ENCODE measurements at regions not wholly inside any gene's neighbourhood (a gene's known extent, or its start where the extent isn't known, plus 50 kb on each side); places are given as distances from the start of the nearest gene placed in this dataset.

DNA sequence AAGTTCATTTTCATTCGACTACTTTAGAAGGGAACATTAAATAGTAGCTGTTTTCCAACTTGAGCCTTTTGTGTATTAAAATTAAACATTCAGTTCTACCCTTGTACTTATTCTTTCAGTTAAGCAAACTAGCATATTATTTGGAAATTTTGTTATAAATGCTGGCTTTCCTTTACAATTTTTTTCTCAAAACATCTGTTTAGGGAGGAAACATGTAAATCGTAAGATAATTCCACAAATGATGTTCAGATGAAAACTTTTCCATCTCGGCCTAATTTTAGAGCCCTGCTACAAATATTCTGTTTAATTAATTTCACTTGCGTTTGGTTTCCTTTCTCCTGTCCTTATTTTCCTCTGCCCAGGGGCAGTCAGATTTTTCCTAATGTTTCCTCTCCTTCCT, 476.2 kb upstream of the RGMA start (continued):
- TF ChIP-seq, protein P1, sequence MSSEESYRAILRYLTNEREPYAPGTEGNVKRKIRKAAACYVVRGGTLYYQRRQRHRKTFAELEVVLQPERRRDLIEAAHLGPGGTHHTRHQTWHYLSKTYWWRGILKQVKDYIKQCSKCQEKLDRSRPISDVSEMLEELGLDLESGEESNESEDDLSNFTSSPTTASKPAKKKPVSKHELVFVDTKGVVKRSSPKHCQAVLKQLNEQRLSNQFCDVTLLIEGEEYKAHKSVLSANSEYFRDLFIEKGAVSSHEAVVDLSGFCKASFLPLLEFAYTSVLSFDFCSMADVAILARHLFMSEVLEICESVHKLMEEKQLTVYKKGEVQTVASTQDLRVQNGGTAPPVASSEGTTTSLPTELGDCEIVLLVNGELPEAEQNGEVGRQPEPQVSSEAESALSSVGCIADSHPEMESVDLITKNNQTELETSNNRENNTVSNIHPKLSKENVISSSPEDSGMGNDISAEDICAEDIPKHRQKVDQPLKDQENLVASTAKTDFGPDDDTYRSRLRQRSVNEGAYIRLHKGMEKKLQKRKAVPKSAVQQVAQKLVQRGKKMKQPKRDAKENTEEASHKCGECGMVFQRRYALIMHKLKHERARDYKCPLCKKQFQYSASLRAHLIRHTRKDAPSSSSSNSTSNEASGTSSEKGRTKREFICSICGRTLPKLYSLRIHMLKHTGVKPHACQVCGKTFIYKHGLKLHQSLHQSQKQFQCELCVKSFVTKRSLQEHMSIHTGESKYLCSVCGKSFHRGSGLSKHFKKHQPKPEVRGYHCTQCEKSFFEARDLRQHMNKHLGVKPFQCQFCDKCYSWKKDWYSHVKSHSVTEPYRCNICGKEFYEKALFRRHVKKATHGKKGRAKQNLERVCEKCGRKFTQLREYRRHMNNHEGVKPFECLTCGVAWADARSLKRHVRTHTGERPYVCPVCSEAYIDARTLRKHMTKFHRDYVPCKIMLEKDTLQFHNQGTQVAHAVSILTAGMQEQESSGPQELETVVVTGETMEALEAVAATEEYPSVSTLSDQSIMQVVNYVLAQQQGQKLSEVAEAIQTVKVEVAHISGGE (CRISPR knock-in tag; IDR thresholded peaks at IDR 0.05), result no peak
- TF ChIP-seq, protein P2, sequence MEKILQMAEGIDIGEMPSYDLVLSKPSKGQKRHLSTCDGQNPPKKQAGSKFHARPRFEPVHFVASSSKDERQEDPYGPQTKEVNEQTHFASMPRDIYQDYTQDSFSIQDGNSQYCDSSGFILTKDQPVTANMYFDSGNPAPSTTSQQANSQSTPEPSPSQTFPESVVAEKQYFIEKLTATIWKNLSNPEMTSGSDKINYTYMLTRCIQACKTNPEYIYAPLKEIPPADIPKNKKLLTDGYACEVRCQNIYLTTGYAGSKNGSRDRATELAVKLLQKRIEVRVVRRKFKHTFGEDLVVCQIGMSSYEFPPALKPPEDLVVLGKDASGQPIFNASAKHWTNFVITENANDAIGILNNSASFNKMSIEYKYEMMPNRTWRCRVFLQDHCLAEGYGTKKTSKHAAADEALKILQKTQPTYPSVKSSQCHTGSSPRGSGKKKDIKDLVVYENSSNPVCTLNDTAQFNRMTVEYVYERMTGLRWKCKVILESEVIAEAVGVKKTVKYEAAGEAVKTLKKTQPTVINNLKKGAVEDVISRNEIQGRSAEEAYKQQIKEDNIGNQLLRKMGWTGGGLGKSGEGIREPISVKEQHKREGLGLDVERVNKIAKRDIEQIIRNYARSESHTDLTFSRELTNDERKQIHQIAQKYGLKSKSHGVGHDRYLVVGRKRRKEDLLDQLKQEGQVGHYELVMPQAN (conservative IDR thresholded peaks at IDR 0.05), result no peak
- TF ChIP-seq BACH1 (IDR thresholded peaks at IDR 0.05; ENCODE audit: borderline replicate concordance) (no peak), MXI1 (IDR thresholded peaks at IDR 0.05; ENCODE audit: low read depth, low read length) (no peak)

DNA sequence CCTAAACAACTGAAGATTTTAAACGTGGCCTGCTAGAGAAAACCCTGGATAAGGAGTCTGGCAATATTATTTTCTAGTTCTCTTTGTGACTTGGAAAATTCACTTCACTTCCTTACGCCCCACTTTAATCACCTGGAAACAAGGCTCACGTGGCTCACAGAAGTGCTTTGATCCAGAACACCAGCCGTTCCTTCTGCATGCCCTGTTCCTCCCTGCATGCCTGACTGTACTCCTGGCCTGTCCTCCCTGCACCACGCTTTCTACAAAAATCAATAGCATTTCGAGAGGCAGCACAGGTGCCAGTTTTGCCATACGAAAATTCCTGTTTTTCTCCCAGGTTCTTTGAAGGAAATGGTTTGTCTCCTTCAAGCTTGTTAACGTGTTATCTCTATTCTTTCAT, 474.2 kb upstream of the RGMA start:
- ATAC-seq (no peak), DNase-seq (ENCODE audit: low read depth, low spot score) (no peak), FAIRE-seq (no peak)
- ChIA-PET CTCF (no interaction called here), POLR2A (no interaction called here), SMC1A (ENCODE audit: uncharacterized antibody, unreplicated experiment) (no interaction called here), RAD21 (ENCODE audit: unreplicated experiment) (no interaction called here)
- H3K27ac ChIP-seq (ENCODE audit: control insufficient read depth, insufficient read depth), result no peak overlapping the region
- no peak overlapping the region for H2AFZ ChIP-seq (ENCODE audit: control insufficient read depth, low read depth, low read length)
- TF ChIP-seq MXI1 (IDR thresholded peaks at IDR 0.05; ENCODE audit: low read depth, low read length) (no peak), NBN (IDR thresholded peaks at IDR 0.05) (no peak), KAT2A (conservative IDR thresholded peaks at IDR 0.05; ENCODE audit: control insufficient read depth, low read depth, low read length) (no peak), SUPT20H (IDR thresholded peaks at IDR 0.05; ENCODE audit: borderline replicate concordance, control insufficient read depth, low read depth, low read length) (no peak), POLR2A (IDR thresholded peaks at IDR 0.05; ENCODE audit: low read depth, low read length) (no peak), MYB (IDR thresholded peaks at IDR 0.05; ENCODE audit: borderline replicate concordance, low read depth, low read length) (no peak), NFXL1 (IDR thresholded peaks at IDR 0.05; ENCODE audit: borderline replicate concordance) (no peak), SIN3A (IDR thresholded peaks at IDR 0.05; ENCODE audit: low read depth, low read length) (no peak), POU2F2 (IDR thresholded peaks at IDR 0.05; ENCODE audit: borderline replicate concordance, low read depth, low read length) (no peak), BRCA1 (IDR thresholded peaks at IDR 0.05; ENCODE audit: low read depth, low read length) (no peak)
- TF ChIP-seq, protein P3, sequence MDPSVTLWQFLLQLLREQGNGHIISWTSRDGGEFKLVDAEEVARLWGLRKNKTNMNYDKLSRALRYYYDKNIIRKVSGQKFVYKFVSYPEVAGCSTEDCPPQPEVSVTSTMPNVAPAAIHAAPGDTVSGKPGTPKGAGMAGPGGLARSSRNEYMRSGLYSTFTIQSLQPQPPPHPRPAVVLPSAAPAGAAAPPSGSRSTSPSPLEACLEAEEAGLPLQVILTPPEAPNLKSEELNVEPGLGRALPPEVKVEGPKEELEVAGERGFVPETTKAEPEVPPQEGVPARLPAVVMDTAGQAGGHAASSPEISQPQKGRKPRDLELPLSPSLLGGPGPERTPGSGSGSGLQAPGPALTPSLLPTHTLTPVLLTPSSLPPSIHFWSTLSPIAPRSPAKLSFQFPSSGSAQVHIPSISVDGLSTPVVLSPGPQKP (IDR thresholded peaks at IDR 0.05; ENCODE audit: low read depth, low read length), result no peak
- no peak overlapping the region for H3K4me3 ChIP-seq
- in situ Hi-C loops (cut with MboI) (no loop called here), intact Hi-C loops (cut with micrococcal nuclease; ENCODE audit: unreplicated experiment) (no loop called here)
- no peaks in the 10 kb centered on the region for H3K27me3 ChIP-seq (replicated peaks in 1 of 2; ENCODE audit: control insufficient read depth in 2 of 2, insufficient read depth in 2 of 2, low read length in 1 of 2)
- H3K4me2 ChIP-seq (ENCODE audit: control insufficient read depth, insufficient read depth), result no peak overlapping the region
- no peaks in the 10 kb centered on the region for H3K9me3 ChIP-seq (replicated peaks; ENCODE audit: control insufficient read depth, insufficient read depth, low read length)
- no peaks in the 10 kb centered on the region for H3K36me3 ChIP-seq (ENCODE audit: control insufficient read depth in 2 of 2, insufficient read depth in 2 of 2, low read length in 1 of 2)
- no TSS peak for BruUV-seq (replicated peaks)
- no peaks in the 10 kb centered on the region for H3K79me2 ChIP-seq (ENCODE audit: control insufficient read depth, insufficient read depth, low read length)
- H3K4me1 ChIP-seq (ENCODE audit: control insufficient read depth, insufficient read depth, low read length), result no peaks in the 10 kb centered on the region
- H4K20me1 ChIP-seq (ENCODE audit: control insufficient read depth, insufficient read depth), result no peaks in the 10 kb centered on the region
- 6% methylated on average over 8 of the region's 8 CpGs for WGBS (ENCODE audit: insufficient coverage, insufficient replicate concordance, low lambda C conversion rate, missing lambda C conversion rate)
- no peak overlapping the region for H3K9ac ChIP-seq (ENCODE audit: control insufficient read depth, insufficient read depth, low read length)

Measured in GM12878 (cell line).